NCI-H2081 treated with DMSO at 0.1 percent for 48 hours (cell line): ENCODE measurements at regions not wholly inside any gene's neighbourhood (a gene's known extent, or its start where the extent isn't known, plus 50 kb on each side); places are given as distances from the start of the nearest gene placed in this dataset.
"Not testable (repeated sequence)": the region's sequence is repeated elsewhere in the genome, so short reads cannot be mapped to it uniquely, and the experiment has no call there.

Experiments used
- DNase-seq: peaks from one replicate; lab custom pipeline; 2025; lab: John Stamatoyannopoulos, UW

DNA sequence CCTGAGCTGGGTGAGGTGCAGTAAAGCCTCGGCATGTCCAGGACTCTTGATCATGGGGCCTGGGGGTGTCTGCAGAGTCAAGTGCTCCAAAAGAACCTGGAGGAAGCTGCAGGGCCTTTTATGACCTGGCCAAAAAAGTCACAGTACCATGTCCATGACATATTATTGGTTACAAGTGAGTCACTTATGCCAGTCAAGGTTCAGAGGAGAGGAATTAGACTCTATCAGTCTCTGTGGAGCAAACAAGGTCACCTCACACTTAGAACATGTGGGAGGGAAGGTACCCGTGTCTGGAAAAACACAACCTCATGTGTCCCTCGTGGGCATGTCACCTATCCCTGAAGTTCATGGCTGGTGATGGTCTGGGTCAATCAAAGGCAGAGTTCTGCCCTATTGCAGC lies 465.7 kb downstream of the FBXO15 start:
- DNase-seq: no peak

DNA sequence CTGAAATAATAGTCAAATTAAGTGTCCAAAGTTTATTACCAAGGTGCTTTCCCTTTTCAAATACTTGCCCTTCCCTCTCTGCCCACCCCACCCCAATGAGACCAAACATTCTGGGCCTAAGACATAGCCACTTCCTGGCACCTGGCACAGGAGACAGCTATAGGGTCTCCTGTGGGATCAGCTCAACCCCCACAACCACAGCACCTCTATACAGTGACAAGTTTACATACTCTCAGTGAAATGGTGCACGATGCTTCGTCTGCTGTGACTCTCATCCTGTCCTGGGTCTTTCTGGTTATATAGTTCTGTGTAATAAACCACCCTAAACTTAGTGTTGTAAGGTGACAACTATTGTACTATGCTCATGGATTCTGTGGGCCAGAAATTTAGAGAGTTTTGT lies 466.2 kb downstream of the FBXO15 start:
- no peak for DNase-seq

DNA sequence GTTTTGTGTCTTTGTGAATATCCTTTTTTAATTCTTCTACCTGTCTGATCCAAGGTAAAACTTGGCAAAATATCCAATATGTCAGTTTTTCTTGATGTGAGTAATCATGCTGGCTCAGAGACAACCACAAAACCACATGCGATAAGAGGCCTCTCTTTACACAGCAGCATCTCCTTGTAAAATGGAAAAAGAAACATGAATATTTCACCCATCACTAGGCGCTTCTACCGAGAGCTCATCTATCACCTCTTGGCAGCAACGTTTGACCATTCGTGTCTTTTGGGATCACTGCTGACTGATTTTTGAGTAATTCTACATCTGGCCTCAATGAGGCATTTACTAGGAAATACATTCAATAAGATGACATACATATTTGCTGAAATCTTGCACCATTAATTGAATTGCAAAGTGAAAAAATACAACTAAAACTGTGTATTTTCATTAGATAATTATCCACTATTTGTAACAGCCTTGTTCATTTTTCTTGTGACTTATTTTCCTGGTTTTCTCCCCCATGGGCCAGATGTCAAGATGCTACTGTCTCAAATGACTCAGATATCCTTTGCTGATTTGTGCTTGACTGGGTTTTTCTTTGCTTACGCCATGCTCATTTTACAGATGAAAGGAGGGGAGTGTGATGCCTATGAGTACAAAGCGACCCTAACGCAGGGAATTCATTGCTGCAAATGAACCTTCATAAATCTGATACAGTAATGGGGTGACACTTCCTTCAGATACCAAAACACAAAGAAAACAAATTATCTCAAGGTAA lies 467.5 kb downstream of the FBXO15 start:
- no peak for DNase-seq

DNA sequence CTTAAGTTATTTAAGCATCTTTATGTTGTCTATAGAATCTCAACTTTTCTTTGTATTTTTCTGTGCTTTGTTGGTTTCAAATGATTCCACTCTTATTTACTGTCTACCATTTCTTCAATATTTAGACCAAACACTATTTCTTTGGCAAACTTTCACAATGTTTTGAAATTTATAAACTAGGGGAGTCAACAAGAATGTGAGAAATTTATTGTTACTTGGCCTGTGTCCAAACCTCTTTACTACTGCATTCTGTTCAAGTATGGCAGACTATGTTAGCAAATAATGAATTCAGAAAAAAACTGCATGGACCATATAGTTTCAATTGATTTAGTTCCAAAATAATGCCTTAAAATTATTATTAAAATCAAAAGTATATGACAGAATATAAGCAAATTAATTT lies 470.2 kb downstream of the FBXO15 start:
- DNase-seq: no peak

DNA sequence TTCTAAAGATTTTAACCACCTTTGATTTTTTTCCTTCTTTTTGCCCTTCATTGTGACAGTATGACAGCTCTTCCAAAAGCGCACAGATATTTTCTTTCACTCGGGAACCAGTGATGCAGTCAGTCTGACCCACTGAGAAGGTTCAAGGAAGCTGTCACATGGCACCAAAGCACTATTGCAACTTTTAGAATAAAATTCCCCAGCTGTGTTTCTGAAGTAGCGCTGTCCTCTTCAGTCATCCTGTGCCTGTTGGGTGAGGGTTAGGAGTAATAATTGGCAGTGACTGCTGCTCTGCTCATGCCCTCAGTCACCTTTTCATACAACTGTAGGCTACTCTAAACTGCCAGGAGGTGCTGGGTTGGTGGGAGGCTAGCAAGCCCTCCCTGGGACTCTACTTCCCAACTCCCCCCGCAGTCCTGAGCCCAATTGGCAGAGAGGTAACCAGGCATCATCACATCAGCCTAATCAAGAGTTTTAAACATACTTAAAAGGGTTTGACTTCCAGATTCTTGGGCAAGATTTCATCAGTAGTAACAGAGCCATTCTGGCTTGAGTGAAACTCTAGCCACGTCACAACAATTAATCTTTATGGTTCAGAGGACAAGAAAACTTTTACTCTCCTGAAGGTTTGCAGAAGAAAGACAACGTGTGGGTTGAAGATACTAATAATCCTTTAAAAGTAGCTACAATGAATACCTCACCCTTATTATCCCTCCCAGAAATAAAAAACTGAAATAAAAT lies 473.3 kb downstream of the FBXO15 start:
- DNase-seq: no peak

DNA sequence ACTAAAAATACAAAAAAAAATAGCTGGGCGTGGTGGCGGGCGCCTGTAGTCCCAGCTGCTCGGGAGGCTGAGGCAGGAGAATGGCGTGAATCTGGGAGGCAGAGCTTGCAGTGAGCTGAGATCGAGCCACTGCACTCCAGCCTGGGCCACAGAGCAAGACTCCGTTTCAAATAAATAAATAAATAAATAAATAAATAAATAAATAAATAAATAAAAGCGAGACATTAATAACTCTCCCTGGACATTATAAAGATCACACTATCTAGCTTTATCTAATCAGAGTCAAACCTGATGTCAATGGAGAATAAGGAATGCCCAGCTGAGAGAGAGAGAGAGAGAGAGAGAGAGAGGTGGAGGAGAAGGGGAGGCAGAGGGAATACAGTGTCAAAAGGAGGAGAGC lies 476.2 kb downstream of the FBXO15 start:
- DNase-seq: not testable (repeated sequence)

DNA sequence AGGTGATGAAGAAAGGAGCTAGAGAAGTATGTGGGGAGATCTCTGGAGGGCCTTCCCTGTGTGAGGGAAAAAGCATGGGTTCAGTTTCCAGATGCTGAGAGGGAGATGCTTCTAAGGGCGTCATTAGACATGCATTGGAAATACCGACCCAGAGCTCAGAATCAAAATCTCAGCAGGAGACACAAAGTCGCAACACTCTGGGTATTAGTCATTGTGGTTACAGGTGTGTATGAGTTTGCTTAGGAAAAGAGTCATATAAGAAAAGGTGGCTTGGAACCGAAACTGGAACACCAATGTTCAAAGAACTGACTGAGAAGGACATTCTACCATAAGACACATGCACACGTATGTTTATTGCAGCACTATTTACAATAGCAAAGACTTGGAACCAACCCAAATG lies 477.1 kb downstream of the FBXO15 start:
- DNase-seq: no peak

DNA sequence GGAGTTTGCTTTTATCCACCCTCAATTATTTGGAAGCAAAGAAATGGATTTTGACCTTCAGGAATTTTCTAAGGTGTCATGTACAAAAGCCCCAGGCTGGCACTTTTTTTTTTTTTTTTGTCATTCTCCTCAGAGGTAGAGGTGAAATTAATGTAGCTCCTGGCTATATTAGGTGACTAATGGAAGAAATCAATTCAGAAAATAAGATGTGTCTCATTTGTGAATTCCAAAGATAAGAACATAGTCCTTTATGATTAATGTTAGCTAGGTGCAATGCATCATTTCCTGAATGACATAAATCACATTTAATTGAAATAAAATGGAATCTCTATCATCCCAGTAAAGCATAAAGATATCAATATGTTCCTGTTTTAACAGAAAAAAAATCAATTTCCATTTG lies 477.6 kb downstream of the FBXO15 start:
- DNase-seq: no peak

DNA sequence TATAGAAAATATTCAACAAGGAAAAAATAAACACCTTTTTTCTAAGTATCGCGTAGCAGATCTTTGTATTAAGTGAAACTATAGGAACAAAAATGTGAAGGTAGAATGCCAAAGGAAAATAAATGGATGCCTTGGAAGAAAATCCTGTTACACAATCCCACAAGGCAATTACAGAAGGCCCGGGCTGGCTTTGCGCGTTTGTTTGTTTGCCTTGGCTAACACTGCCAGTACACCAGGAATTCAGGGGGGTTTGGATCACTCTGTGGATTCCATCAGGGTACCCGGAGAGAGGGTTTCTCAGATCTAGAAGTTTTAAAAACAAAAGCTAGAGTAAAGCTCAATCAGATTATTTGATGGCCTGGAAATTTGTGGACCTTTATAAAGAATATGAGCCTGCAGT lies 478.3 kb downstream of the FBXO15 start:
- DNase-seq: no peak

DNA sequence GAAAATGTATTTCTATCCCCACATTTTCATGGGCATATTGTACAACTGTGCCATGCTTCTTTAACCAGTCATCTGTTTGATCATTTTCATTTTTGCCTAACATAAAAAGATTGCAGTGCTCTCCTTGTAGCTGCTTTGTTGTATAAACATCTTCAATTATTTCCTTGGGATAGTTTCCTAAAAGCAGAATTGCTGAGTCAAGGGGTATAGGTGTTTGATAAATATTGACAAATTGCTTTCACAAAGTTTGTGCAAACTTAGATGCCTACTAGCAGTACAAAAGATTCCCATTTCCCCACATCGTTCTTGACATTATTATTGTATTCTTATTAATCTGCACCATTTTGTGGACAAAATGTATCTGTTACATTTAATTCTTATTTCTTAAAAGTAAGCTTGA lies 479.6 kb downstream of the FBXO15 start:
- DNase-seq: no peak

DNA sequence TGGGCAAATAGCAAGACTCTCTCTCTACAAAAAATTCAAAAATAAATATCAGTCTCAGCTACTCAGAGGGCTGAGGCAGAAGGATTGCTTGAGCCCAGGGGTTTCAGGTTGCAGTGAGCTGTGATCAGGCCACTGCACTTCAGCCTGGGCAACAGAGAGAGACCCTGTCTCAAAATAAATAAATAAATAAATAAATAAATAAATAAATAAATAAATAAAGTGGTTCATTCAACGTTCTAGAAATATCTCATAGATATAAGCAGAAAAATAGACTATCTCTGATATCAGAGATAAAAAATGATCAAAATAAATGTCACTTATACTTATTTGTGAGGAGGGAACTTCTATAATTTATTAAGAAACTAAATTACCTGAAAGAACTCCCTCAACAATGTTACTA lies 480.9 kb downstream of the FBXO15 start:
- no peak for DNase-seq

DNA sequence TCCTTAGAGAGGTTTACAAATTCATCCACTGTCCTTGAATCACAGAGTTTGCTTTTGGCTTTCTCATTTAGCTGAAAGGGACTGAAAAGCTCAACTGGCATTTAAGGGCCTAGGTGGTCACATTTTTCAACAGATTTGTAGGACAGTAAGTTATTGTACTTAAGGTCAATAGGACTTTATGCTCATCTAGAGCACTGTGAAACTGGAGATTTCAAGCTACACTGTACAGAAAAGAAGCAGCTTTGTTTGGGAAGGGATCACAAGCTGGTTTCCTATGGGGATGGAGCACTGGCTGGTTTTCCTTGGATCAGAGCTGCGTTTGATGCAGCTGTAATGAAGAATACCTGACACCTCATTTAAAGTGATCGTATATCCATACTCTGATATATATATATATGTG lies 482.7 kb downstream of the FBXO15 start:
- DNase-seq: no peak

DNA sequence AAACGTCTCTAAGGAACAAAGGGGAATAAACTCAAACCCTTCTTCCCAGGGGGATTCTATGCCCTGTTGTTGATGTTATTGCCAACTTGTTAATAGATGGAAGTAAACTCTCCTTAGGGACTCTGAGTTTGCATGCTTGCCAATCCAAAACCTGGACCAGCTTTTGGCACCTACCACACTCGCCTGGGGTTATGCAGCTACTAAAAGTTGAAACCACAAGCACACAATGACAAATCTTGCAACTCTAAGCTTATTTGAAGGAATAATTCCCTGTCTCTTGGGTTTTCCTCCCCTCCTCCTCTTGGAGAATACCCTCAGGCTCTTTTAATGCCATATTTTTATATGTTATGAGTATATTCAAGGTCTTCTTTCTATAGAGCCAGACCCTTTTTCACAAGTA lies 484.1 kb downstream of the FBXO15 start:
- no peak for DNase-seq

DNA sequence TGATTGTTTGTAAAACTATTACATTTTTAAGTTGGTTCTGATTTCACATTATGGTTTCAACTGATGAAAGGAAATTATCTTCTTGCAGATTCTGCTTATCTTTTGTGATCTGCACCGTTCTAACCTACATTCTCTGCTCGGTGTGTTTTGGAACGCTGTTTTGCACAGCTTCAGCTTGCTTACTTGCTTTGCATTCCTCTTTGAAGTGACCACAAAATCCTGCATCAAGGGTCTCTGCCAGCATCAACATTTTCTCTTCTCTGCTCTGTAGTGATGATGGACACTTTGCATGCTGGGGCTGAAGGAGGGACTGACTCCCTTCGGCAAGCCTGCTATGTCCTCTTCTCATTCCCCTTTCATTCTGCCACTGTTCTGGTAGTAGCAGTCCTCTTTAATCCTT lies 485.2 kb downstream of the FBXO15 start:
- DNase-seq: no peak

DNA sequence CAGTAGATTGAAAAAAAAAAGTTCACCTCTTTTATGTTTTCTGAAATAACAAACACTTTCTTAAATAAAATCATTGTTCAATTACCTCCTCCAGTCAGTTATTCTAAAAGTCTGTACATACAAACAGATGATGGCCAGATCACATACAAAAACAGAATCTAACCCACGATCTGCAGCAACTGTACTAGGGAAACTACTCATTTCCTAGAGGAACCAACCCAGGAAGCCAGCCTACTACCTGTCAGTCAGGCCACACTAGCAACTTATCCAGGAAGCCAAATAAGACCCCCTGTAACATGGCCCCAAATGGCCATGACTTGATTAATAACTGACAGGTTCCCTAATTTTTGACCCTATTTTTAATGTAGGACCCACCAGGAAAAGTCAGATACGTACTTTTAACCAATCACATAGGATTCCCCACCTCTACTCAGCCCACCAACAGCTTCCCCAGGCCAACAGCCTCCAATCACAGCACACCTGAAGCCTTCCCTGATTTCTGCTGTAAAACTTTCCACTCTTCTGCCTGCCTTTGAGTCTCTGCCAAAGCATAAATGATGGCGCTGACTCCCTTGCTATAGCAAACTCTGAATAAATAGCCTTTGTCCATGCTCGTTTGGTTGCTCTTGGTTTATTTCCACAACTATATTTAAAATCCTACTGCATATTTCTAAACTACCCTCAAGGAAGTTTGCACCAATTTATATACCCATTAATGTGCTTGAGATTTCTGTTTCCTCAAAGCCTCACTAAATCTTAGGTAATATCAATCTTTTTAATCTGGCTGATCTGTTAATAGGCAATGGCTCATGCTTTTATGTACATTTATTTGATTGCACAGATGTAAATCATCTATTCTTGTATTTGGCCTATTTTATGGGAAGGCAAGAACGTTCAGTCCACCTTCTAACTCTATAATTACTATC lies 486.4 kb downstream of the FBXO15 start:
- DNase-seq: no peak

DNA sequence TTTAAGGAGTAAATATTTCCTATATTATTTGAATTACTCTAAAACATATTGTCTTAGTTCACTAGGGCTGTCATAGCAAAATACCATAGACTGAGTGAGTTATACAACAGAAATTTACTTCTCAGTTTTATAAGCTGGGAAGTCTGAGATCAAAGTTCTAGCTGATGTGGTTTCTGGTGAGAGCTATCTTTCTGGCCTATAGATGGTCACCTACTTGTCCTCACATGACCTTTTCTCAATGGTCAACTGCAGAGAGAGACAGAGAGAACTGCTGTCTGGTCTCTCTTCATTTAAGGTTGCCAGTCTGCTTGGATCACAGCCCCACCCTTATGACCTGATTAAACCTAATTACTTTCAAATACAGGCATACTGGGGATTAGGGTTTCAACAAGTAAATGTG lies 490.9 kb downstream of the FBXO15 start:
- DNase-seq: no peak

DNA sequence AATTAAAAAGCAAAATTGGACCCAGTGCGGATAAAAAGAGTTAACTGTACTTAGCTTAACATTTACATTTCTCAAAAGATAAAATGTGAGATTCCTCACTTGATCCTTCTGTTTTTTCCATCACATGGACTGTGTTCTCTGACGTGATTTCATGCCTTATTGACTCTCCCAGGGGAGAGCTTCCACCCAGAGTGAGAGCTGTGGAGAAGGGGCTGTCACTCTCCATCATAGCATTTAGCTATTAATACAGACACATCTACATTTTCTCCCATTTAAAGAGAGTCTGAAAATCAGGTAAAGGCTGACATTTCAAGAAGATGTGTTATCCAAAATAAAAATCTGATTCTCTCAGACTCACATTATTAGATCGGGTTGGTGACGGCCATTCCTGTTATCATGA lies 493.8 kb downstream of the FBXO15 start:
- no peak for DNase-seq

DNA sequence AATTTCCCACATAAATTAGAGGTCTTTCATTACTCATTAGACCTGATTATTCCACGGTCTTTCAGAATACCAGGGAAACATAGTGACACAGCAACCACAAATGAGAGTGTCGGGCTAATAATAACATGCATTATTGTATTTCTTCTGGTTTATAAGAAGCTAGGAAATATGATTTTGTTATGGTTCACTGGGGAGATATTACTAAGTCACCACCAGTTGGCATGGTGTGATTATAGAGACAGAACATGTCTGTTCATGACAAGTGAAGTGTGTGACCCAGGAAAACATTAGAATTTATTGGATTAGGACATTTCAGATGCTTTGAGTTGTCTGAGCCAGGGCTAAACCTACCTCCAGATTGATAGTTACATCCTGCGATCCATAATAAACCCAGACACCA lies 494.4 kb downstream of the FBXO15 start:
- no peak for DNase-seq

DNA sequence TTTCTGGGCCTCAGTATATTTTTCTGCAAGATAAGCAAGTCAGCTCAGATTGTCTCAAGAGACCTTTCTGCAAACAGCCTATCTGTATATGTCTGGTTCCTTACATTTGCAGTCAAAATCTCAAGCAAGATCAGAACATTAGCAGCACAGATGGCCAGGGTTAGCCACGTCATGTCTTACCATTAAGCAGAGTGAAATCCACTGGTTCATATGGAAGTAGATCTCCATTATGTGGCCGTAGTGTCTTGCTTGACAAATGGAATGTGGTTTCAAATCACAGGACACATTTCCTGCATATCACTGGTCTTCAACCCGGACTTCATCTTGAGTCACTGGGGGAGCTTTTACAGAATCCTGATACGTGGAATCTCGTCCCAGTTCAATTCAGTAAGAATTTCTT lies 500.2 kb downstream of the FBXO15 start:
- no peak for DNase-seq

DNA sequence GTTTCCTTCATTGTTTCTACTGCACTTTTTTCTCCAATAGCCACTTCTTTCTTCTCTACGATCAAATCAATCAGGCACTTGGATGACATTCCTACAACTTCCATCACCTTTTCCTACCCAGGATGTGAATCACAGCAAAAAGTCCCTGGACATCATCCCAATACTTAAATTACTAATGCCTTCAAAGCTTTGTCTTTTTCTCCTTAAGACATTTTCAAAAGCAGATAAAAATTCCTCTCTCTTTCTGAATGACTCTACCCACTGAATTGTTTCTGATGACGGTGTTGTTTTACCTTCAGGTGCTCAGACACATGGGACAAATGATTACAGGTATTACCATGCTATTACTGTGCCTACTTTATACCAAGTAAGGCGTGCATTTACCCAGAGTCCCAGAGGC lies 500.9 kb downstream of the FBXO15 start:
- no peak for DNase-seq

DNA sequence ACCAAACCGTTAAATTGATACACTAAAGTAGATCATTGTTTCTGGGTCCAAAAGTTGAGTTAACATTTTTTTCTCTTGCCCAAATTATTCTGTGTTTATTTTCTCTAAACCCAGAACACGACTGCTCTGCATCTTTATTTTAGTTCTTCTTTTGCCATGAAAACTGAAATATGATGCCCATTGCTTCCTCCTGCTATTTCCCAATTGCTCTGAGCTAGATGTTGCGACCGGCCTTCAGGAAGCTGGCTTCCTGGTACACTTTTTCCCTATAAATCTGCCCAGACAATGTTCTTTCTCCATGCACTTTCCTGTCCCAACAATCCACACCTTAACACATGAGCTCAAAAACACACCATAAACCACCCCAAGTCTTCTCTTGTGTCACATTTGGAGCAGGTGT lies 501.4 kb downstream of the FBXO15 start:
- DNase-seq: no peak

DNA sequence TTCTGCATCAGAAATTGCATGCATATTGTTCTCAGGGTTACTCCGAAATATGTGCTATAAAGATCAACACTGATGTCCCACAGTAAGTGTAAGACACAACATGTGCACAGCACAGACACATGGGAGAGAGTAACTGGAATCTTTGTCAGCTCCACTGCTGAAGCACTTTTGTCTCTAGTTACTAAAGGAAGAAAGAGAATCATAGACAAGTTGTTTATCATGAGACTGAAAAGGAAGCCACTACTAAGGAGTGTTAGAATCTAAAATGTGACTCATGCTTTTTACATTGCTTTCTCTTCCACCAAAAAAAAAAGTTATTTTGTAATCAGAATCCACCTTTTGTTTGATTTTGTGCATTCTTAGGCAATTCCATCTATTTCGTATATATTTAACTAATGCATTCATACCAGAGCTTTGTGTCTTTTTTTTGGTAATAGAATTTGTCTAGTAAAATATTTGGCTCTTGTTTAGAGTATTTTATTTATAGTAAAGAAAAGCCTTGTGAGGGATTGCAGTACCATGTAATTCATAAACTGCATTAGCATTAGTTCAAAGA lies 502.4 kb downstream of the FBXO15 start:
- DNase-seq: no peak
